HG03521 (cell line): ENCODE measurements at regions not wholly inside any gene's neighbourhood (a gene's known extent, or its start where the extent isn't known, plus 50 kb on each side); places are given as distances from the start of the nearest gene placed in this dataset.

ENCODE experiments used
- ATAC-seq: cut with Tn5 transposase; IDR thresholded peaks from one replicate; pipeline ENCODE4 v1.9.1; 2021; ENCODE audit warnings: mild to moderate bottlenecking, moderate library complexity; ENCODE audit not compliant: unreplicated experiment

DNA sequence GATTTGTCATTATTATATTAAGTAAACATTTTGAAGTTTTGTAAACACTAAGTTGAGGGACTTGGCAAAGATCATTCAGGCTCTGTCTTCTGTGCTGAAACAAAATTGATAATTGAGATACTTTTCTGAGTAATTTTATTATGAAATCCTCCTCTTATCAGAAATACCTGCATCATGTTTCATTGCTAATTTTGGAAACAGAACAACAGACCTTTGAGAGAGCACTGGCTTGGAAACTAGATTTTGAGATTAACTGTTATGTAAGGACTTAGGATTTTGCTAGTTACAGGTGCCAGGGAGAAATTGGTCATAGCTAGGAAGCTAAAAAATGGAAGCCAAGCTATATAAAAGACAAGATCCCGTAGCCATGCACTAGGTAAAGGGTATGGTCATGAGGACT, 201.7 kb upstream of the DCN start:
- ATAC-seq, result no peak

DNA sequence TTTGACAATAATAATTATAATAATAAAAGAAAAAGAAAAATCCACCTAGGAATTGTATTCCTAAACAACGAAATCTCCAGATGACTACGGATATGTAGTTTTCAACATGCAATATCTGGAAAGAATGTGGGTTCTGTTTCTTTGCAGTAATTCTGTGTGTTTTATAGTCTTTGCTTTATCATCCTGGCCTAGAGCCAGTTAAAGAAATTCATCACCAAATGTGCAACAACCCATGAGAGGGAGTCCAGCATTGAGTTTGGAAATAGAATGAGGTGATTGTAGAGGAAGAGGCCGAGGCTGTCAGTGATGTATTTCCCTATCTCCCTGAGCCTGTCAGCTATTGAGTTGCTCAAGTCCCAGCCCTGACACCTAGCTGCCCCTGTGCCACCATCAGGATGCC, 200.5 kb upstream of the DCN start:
- ATAC-seq, result no peak

DNA sequence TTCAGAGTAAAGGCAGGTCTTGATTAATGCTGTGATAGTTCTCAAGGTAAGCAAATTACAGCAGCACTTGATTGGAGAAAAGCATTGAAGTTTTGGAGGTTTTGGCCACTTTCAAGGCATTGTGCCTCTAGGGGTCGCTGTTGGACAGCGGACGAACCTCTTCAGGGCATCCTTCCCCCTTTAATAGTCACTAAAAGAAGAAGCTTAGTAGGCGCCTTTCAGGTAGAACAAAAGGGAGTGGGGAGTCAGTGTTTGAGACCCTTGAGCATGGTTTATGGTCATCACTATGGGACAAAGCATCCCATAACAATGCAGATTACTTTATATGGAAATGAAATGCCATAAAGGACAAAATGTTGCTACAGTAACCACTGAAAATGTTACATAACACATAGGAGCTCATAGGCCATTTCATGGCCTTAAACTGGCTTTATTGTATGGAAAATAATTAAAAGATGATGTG, 199.5 kb upstream of the DCN start:
- peak; percentile 73 for ATAC-seq

DNA sequence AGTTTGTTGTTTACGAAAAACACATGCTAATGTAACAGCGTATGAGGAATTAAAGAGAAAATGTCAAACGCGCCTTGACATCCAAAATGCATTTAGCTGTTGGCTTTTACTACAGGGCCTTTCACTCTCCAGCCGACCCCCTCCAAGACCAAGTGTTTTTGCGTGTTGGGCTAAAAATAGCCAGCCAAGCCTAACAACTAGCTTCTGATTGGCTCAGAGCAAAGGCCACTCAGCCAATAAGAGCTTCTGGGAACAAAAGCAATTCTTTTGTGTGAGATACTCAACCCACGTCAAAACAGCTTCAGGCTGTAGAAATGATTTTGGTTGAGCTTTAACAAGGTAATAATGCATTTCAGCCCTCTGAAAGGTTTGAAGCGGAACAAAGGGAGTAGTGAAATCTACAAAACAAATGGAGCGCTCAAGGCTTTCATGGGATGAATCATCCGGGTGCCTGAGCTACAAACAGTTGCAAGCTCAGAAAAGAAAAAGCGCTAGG, 198.7 kb upstream of the DCN start:
- ATAC-seq, result peak; percentile 45

DNA sequence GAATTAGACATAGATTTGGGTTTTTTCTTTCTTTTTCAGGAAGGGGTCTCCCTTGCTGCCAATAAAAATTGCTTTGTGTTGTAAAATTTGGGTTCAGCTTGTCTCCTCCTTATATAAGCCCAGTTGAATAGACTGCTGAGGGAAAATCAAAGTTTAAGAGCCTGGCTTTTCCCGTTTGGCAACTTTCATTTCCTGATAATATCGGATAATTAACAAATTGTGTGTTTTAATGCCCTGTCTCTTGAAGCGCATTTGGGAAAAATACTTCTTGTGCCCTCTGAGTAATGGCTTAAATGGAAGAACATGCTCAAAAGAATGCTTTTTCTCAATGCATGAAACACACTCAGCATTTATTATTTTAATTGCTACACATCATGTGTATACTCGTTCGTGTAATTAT, 198.0 kb upstream of the DCN start:
- ATAC-seq, result no peak

DNA sequence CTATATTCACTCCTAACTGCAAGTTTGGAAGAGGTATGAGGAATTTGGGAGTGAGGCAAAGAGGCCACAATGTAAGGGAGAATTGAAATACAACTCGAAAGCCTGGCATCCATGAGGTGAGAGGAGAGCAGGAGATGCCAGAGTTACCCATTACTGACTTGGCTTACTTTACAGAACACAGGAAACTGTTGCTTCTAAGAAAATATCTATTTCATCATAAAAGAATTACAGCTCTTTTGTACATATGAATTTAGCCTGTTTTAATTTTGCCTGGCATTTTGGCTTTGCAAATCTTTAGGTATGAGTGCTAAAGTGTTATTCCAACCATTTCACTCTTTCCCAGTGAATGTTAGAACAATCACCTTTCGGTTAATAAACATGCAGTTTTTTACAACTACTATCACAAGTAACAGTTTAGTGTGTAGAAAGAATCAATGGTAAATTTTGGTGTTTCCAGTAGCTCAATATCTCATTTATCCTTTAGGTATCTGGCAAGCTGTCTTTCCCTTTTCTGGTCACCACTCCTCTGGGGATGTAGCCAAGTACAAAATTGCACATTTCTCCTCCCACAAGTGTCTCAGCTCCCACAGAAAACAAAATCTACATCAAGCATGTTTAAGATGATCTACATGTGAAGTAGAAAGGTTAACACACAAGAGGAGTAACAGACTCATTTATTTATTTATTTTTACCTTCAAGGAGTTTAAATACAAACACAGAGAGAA, 196.6 kb upstream of the DCN start:
- no peak for ATAC-seq

DNA sequence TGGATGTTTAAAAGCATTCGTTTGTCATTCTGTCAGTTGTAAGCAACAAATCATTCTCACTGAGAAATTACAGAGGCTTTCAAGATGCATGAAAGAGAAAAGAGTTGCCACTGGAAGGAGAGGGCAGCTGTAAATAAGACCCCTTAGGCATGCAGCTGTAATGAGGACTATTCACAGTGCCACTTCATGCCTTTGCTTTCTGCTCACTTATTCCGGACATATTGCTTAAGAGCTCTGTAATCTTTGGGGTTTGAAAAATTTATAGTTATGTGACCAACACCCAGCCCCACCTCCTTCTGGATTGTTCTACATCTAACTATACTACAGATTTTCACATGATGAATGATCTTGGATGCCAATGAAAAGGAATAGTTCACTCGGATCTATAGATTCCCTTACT, 194.8 kb upstream of the DCN start:
- ATAC-seq, result no peak

DNA sequence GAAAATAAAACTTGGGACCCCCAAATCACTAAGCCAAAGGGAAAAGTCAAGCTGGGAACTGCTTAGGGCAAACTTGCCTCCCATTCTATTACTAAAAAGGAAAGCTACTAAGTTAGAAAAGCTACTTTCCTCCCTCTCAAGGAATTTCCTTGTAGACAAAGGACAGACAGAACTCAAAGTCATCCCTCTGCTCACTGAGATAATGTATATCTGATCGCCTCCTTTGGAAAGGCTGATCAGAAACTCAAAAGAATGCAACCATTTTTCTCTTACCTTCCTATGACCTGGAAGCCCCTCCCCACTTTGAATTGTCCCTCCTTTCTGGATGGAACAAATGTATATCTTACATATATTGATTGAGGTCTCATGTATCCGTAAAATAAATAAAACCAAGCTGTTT, 190.5 kb upstream of the DCN start:
- no peak for ATAC-seq

DNA sequence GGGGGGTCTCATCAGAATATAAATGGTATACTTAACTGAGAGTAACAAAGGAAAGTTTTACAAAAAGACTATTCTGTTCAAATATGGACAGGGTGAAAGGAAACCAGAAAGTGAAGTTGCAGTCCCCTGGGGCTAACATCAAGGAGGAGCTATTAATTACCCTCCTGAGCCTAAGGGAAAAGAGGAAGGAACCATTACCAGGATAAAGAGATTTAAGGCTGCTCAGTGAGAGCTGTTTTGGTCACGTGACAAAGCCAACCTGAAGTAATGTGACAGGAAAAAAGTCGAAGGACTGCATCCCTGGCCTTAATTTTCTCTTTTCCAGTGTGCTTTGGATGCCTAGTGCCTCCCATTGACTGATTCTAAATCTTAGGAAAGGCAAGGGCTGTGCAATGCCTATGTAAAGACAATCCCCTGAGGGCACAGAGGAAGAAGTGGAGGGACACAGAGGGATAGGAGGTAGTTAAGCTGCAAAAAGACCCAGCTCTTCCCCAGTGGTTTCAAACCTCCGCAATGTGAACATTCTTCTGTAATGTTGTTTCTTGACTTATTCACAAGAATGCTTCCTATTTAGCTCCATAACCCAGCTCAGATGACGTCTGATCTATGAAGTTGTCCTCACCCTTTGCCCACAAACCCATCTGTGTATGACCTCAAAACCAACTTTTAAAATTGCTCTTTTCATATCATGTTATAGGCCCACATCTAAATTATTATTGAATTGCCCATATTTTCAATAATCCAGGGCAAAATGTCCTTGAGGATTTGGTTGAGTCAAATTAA, 187.7 kb upstream of the DCN start:
- no peak for ATAC-seq

DNA sequence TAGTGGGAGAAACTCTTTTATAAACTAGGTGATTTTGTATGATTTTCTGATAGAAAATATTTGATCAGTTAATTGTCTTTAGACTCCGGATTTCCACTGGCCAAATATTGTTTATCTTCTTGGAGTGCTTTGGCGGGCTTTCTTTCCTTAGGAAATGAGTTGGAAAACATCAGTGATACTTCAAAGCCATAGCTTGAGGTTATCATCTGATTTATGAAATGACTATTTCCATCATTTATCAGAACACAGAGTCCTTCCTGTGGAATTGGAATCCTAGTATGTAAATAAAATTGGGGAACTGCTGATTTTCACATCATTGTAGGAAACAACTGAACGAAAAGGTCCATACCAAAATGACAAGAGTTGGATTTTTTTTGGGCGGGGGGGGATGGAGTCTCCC, 186.0 kb upstream of the DCN start:
- no peak for ATAC-seq

DNA sequence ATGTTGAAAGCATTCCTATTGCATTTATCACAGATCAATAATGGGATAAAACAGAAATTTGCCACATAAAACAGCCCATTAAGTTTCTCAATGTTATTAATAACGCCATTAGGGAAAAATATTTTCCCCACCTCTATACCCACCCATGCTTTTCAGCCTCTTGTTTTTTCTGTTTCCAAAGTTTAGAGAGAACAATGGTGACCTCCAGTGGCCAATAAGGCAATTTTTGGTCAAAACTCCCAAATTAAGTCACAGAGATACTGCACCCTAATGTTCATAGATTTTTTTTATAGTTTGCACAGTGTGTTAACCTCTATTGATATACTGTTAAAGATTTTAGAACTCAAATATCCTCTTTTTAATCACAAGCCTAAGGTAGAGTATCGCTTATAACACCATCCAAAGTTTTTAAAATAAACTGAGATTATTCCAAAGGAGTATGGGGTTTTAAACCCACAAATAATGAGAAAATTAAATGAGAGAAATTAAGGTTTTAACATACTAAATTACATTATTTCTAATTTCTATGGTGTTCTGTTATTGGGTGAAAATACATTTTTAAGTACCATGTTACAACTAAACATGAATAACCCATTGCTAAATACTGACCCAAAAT, 184.7 kb upstream of the DCN start:
- ATAC-seq, result no peak

DNA sequence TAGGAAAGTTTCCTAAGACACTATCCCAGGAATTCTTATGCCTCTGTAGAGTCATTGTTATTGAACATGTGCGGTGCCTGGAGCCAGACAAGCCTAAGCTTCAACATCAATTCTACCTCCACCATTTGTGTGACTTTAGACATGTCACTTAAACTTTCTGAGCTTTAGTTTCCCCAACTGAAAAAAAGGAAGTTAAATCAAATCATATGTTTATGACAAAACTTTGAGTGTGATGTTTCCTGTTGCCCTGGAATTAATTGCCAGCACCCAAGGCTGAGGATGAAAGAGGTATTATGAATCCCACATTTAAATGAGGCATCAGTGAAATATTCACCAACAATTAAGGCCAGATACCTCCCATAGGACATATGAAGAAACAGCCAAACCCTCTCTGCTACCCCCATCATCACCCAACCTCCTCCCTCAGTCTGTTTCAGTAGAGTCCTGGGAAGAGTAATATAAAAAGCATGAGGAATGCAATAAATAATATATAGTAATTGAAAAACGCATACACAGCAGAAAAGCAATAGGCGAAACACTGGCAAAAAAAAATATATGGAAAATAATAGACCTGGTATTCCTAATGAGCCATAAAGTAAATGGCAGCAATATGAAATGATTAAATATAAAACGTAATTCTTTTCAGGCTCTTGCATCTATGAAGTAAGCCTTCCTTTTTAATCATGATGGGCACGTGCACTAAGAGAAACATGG, 182.0 kb upstream of the DCN start:
- no peak for ATAC-seq

DNA sequence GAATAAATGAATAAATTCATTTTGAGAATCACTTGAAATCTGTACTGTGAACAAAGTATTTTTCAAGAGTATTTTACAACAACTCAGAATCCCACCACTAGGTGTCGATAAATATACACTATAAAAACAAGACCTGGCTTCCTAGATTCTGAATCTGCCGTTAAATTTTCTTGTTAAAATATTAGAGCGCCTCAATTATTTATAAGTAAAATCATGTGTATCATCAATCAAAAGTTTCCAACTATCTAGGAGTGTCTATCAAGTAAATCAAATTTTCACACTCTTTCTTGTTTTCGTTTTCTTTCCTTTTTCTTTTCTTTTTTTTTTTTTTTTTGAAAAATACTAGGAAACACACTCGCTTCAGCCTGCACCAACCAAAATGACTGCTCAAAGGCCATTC, 179.2 kb upstream of the DCN start:
- no peak for ATAC-seq

DNA sequence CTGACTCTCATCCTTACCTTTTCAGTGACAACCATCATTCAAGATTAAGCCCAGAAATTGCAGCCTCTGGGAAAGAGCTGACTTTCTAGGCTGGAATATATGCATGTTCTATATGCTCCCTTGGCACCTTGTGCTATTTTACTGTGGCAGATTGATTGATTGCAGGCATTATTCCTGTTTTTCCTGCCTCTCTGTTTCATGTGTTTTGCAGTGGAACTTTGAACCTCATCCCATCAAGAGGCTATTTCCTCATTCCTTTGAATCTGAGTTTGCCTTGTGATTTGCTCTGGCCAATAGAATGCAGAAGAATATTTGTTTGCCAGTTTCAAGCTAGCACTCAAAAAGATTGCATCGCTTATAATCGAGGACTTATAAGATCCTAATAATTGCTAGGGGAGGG, 174.8 kb upstream of the DCN start:
- ATAC-seq, result no peak

DNA sequence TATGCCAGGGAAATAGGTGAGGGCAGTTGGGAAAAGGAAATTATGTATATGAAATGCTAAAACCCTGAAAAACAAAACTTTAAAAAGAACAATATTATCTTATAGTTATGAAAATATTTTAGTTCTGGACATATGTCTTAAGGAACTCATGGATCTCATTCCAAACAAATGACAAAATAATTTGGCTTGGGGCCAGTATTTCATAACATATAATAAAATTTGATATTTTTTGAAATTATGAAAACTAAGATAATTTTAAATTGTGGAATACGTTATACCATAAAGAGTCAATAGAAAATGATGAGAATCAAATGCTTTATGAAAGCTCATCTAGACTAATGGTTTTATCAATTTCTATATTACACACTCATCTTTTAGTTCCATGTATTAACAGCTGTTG, 173.8 kb upstream of the DCN start:
- ATAC-seq, result no peak

DNA sequence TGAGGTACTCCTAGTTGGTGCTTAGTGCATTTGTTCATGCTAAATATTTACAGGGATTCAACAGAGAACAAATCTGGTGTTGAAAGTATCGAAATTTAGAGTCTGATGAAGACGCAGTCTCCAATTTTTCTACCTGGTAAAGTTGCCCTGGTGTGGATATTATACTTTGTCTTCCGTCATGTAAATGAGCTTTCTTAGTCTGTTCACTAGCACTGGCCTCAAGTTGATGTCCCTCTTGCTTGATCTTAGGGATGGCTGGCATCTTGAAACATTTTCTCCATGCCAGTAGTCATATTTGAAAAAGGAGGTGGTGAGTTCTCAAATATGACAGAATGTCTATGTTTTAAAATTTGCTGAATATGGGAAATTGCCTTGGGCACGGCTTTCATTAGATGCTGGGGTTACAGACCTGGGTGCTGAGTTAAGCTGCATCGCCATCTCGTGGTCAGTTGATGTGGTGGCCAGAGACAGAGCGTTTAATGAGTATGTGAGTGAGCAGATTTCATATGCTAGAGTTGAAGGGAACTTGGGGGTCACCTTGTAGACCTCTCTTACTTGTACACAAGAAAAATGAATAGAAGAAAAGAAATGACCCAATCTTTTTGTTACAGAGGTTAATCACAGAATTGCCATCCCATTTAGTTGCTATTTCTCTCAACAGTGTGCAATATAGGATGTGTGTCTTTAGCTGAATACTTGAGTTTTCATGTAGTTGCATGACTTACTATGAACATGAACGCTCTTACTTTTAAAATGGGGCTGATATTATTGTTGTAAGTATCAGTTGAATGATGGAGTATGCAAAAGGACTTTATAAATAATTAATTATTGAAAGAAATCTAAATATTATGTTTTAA, 172.8 kb upstream of the DCN start:
- ATAC-seq, result peak; percentile 86

DNA sequence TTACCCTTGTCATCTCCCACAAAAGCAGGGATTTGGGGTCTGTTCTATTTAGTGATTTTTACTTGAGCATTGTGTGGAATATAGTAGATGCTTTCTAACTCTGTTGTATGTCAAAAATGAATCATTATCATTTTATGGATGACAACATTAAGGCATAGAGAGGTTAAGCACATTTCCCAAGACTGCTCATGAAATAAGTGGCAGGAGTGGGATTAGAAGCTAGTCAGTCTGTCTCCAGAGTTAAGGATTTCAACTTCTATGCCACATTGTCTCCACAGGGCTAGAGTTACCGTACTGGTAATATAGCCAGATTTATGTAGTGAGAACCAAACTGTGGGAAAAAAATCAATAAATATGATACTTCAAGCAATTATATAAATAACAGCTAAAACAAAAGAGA, 170.6 kb upstream of the DCN start:
- ATAC-seq, result no peak

DNA sequence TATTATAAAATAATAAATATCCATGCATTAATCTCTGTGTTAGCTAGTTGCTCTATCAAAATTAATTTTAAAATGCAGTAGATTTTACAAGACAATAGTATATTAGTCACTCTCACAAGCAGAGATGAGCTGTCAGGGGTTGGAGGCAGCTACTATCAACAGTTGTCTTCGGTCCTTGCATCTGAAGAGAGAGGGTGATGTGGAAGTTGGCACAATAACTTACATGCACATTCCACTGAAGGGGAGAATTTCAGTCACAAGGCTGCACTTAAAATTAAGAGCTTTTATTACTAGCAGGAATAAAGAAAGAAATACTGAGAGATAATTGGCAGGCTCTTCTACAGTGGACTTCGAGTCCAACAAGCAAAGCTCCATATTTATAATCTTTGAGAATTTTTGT, 166.9 kb upstream of the DCN start:
- ATAC-seq, result no peak

DNA sequence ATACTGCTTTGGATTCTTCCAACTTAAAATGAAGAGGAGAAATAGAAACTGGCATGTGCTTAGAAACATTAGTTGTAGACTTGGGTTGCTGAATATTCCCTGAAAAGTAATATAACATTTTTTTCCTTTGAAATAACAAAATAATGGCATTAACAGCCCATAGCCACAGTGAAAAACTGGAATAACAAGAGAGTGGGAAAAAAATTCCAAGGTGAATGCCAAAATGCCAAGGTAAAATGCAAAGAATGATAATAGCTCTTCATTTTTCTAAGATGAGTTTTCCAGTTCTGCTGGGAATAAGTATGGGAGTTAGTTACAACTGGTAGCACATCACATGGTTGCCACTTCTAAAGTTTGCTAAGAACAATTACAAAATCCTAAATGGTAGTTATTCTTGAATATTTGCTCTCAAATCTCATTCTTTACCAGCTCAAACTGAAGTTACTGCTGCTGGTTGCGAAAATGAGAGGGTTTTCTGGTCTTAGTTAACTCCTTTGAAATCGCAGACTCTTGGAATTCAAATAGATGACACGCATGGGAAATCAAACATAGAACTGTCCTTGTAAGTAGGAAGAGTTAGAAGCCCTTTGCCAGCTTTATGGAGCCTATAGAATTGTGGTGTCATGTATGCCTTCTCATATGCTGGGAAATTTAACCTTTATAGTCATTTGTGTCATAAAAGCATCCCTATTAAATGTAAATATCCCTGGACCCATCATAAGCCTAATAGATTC, 165.0 kb upstream of the DCN start:
- no peak for ATAC-seq

DNA sequence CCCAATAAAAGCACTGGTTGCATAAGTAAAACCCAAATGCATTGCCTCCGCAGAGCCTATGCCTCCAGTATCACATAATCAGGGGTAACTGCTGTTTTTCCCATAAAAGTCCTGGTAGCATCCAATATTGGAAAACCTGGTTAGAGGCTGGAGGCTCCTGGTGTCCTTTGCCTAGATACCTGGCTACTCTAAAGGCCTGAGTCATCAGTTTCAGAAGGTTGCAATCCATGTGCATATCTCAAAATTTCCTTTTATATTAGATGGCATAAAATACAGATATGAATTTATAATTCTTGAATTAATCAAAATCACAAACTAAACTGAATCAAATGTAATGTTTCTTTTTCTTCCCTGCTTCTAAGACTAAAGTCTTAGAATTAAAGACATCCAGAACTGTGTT, 164.2 kb upstream of the DCN start:
- no peak for ATAC-seq
